DOHH2 (cell line): ENCODE measurements at regions not wholly inside any gene's neighbourhood (a gene's known extent, or its start where the extent isn't known, plus 50 kb on each side); places are given as distances from the start of the nearest gene placed in this dataset.

ENCODE experiments used
- EZH2phosphoT487 ChIP-seq: fragments of 200-600 bp; sonication (generic); IDR thresholded peaks from 2 replicates; pipeline ENCODE4 v1.6.1; 2017; ENCODE audit warnings: borderline replicate concordance, mild to moderate bottlenecking, antibody characterized with exemption, low read length, moderate library complexity, mixed read lengths
- TF ChIP-seq, protein P1 (sequence below): fragments of 200-600 bp; sonication (generic); IDR thresholded peaks from one replicate; pipeline ENCODE4 v1.5.1; 2014; ENCODE audit warnings: antibody characterized with exemption, mild to moderate bottlenecking, low read depth, low read length; ENCODE audit not compliant: poor library complexity, severe bottlenecking

DNA sequence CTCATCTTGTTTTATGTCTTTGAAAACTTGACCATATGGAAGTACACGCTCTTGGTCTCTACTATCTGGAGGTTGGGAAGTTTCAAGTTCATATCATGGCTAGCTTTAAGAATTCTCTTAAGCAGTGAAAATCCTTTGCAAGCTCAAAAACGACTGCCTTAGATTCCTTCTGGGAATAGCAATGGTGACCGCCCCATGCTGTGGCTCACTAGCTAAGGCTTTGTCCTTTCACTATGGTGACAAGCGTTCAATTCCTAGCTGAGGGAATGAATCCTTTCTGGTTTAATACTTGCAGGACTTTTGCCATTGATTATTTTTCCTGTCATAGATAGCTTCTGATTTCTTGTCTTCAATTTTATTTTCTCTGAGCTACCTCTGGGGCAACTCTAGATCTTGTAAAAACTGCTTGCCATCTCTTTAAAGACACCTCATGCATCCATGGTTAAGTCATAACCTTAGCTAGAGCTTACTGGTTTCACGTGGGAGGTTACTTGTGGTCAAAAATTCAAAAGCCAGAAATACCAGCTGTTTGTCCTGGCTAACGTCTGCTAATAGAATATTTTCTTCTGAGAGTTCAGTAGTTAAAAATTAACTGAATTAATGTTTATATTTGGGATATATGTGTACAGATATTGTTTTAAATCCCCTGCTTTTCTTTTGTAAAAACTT is 673.4 kb upstream of the CBLB start:
- TF ChIP-seq, protein P1, sequence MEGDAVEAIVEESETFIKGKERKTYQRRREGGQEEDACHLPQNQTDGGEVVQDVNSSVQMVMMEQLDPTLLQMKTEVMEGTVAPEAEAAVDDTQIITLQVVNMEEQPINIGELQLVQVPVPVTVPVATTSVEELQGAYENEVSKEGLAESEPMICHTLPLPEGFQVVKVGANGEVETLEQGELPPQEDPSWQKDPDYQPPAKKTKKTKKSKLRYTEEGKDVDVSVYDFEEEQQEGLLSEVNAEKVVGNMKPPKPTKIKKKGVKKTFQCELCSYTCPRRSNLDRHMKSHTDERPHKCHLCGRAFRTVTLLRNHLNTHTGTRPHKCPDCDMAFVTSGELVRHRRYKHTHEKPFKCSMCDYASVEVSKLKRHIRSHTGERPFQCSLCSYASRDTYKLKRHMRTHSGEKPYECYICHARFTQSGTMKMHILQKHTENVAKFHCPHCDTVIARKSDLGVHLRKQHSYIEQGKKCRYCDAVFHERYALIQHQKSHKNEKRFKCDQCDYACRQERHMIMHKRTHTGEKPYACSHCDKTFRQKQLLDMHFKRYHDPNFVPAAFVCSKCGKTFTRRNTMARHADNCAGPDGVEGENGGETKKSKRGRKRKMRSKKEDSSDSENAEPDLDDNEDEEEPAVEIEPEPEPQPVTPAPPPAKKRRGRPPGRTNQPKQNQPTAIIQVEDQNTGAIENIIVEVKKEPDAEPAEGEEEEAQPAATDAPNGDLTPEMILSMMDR = no peak
- TF ChIP-seq EZH2phosphoT487 = no peak
